Liver (tissue), 8 donors: ENCODE measurements at regions not wholly inside any gene's neighbourhood (a gene's known extent, or its start where the extent isn't known, plus 50 kb on each side); places are given as distances from the start of the nearest gene placed in this dataset.

Experiments
- DNase-seq: peaks from one replicate; pipeline ENCODE4 v3.0.0-alpha.2; 2017; ENCODE audit warnings: low spot score
- H3K27ac ChIP-seq, 2 donors: one replicate each; pipeline ENCODE4 v1.7.0; 2013; ENCODE audit warnings: inconsistent platforms in 2 of 2, low read length in 2 of 2, control low read depth in 1 of 2, low read depth in 1 of 2, mild to moderate bottlenecking in 1 of 2
- H3K27me3 ChIP-seq, 4 donors: one replicate each; pipeline versions ENCODE4 v1.6.1 to v1.7.0; 2013; ENCODE audit warnings: low read length in 3 of 4, inconsistent platforms in 1 of 4, mild to moderate bottlenecking in 1 of 4, moderate library complexity in 1 of 4; ENCODE audit not compliant: control insufficient read depth in 4 of 4, insufficient read depth in 4 of 4
- H3K36me3 ChIP-seq, 4 donors: one replicate each; pipeline versions ENCODE4 v1.6.1 to v1.7.0; 2013; ENCODE audit warnings: low read length in 3 of 4, mild to moderate bottlenecking in 3 of 4, low read depth in 1 of 4, moderate library complexity in 1 of 4; ENCODE audit not compliant: control insufficient read depth in 4 of 4, insufficient read depth in 3 of 4
- H3K4me1 ChIP-seq, 4 donors: one replicate each; pipeline versions ENCODE4 v1.6.1 to v1.7.0; 2013; ENCODE audit warnings: low read length in 3 of 4, mild to moderate bottlenecking in 3 of 4, moderate library complexity in 1 of 4; ENCODE audit not compliant: control insufficient read depth in 4 of 4, insufficient read depth in 4 of 4
- H3K4me3 ChIP-seq, 3 donors: one replicate each; pipeline versions ENCODE4 v1.6.1 to v1.7.0; 2013; ENCODE audit warnings: low read length in 3 of 3, control low read depth in 1 of 3, low read depth in 1 of 3, mild to moderate bottlenecking in 1 of 3
- H3K9ac ChIP-seq, 2 donors: one replicate each; pipeline ENCODE4 v1.7.0; 2013; ENCODE audit warnings: low read length in 2 of 2, mild to moderate bottlenecking in 2 of 2, moderate library complexity in 2 of 2, control low read depth in 1 of 2, low read depth in 1 of 2
- H3K9me3 ChIP-seq, 4 donors: one replicate each; pipeline versions ENCODE4 v1.6.1 to v1.7.0; 2013; ENCODE audit warnings: low read length in 3 of 4; ENCODE audit not compliant: control insufficient read depth in 4 of 4
- ATF3 ChIP-seq: IDR thresholded peaks from 2 replicates; pipeline ENCODE4 v1.6.1; 2016; ENCODE audit warnings: antibody characterized with exemption
- CTCF ChIP-seq: fragments of 150-350 bp; IDR thresholded peaks from 2 replicates; pipeline ENCODE4 v1.5.1; 2017; ENCODE audit warnings: improper control_type of control experiment, low read depth, low read length; ENCODE audit not compliant: missing input control
- EGR1 ChIP-seq, 2 donors: IDR thresholded peaks; 2 replicates each; pipeline ENCODE4 v1.6.1; 2016 to 2018; ENCODE audit warnings: antibody characterized with exemption in 2 of 2, low read depth in 2 of 2
- FOXA1 ChIP-seq: IDR thresholded peaks from 2 replicates; pipeline ENCODE4 v1.6.1; 2016; ENCODE audit warnings: antibody characterized with exemption
- HNF4A ChIP-seq, 2 donors: conservative IDR thresholded peaks; 2 replicates each; pipeline ENCODE4 v1.6.1; 2016; ENCODE audit warnings: antibody characterized with exemption in 2 of 2, mild to moderate bottlenecking in 2 of 2
- JUND ChIP-seq, 2 donors: IDR thresholded peaks; 2 replicates each; pipeline ENCODE4 v1.6.1; 2016; ENCODE audit warnings: antibody characterized with exemption in 2 of 2
- NR2F2 ChIP-seq: IDR thresholded peaks from 2 replicates; pipeline ENCODE4 v1.6.1; 2016; ENCODE audit warnings: antibody characterized with exemption
- RAD21 ChIP-seq, 2 donors: IDR thresholded peaks; 2 replicates each; pipeline ENCODE4 v1.6.1; 2016; ENCODE audit warnings: antibody characterized with exemption in 2 of 2, mild to moderate bottlenecking in 2 of 2
- SP1 ChIP-seq: IDR thresholded peaks from 2 replicates; pipeline ENCODE4 v1.6.1; 2018; ENCODE audit warnings: antibody characterized with exemption, mild to moderate bottlenecking
- WGBS: extraction: QIAGEN DNeasy Blood & Tissue Kit; methylation state at CpG from one replicate; pipeline ENCODE4 v1.1.7; 2013; 5-methylcytosine and 5-hydroxymethylcytosine counted together
- TF ChIP-seq, protein P1 (sequence below): IDR thresholded peaks from 2 replicates; pipeline ENCODE4 v1.6.1; 2016; ENCODE audit warnings: antibody characterized with exemption, mild to moderate bottlenecking
- donor health status: healthy.
- donor health status: healthy.
- donor health status: healthy.
- donor health status: healthy.
- donor health status: healthy.

DNA sequence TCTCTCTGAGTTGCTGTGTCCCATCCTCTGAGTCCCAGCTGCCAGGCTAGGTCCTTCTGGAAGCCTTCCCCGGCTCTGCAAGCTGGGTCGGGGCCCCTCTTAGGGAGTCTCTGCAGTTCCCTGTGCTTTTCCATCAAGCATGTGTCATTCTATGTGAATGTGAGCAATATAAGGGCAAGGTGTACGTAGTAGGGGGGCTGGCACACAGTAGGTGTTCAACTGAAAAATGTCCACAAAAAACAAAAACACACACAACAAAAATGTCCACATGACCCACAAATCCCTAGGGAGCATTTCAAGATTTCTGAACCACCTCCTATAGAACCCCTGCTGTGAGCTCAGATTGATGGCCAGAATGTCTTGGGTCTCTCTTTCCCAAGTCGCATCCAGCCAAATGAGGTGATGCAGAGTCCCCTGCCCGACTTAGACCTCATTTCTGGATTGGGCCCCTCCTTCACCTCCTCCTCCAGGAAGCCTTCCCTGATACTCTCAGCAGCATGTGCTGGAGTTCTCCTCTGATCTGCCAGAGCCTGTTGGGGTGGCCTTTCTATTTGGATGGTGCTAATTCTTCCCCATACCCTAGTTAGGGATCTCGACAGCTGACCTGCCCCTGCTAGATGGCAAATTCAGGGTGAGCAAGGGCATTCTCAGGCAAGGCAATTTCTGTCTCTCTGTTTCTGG lies 196.1 kb upstream of the LHX5 start:
- TF ChIP-seq CTCF (no peak), JUND (IDR thresholded peaks at IDR 0.05) (no peak), HNF4A (conservative IDR thresholded peaks at IDR 0.05) (no peak), RAD21 (IDR thresholded peaks at IDR 0.05) (no peak), ATF3 (no peak), NR2F2 (no peak), EGR1 (IDR thresholded peaks at IDR 0.05; ENCODE audit: low read depth in 2 of 2) (no peak), SP1 (no peak)
- TF ChIP-seq, protein P1, sequence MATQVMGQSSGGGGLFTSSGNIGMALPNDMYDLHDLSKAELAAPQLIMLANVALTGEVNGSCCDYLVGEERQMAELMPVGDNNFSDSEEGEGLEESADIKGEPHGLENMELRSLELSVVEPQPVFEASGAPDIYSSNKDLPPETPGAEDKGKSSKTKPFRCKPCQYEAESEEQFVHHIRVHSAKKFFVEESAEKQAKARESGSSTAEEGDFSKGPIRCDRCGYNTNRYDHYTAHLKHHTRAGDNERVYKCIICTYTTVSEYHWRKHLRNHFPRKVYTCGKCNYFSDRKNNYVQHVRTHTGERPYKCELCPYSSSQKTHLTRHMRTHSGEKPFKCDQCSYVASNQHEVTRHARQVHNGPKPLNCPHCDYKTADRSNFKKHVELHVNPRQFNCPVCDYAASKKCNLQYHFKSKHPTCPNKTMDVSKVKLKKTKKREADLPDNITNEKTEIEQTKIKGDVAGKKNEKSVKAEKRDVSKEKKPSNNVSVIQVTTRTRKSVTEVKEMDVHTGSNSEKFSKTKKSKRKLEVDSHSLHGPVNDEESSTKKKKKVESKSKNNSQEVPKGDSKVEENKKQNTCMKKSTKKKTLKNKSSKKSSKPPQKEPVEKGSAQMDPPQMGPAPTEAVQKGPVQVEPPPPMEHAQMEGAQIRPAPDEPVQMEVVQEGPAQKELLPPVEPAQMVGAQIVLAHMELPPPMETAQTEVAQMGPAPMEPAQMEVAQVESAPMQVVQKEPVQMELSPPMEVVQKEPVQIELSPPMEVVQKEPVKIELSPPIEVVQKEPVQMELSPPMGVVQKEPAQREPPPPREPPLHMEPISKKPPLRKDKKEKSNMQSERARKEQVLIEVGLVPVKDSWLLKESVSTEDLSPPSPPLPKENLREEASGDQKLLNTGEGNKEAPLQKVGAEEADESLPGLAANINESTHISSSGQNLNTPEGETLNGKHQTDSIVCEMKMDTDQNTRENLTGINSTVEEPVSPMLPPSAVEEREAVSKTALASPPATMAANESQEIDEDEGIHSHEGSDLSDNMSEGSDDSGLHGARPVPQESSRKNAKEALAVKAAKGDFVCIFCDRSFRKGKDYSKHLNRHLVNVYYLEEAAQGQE, result no peak
- Histone ChIP-seq H3K9me3 (no peaks in the 10 kb centered on the region), H3K9ac (no peak overlapping the region), H3K4me1 (no peaks in the 10 kb centered on the region), H3K27ac (no peak overlapping the region), H3K27me3 (peaks cover 0 to 8% (median 3%) of the 10 kb centered on the region in 4 donors), H3K4me3 (no peak overlapping the region), H3K36me3 (no peaks in the 10 kb centered on the region)
- 51% methylated on average over 6 of the region's 6 CpGs for WGBS
- DNase-seq, result no peak

GRCh38 chr12:113667095-113667494 lies 195.4 kb upstream of the LHX5 start:
- 74% methylated on average over 1 of the region's 1 CpG for WGBS
- Histone ChIP-seq H3K9me3 (no peaks in the 10 kb centered on the region), H3K4me3 (no peak overlapping the region), H3K4me1 (no peaks in the 10 kb centered on the region), H3K27ac (no peak overlapping the region), H3K36me3 (no peaks in the 10 kb centered on the region), H3K9ac (no peak overlapping the region), H3K27me3 (peaks cover 0 to 11% (median 3%) of the 10 kb centered on the region in 4 donors)
- no peak for DNase-seq
- TF ChIP-seq FOXA1 (no peak), CTCF (no peak)
